Immature natural killer cell (primary cell): ENCODE measurements at regions not wholly inside any gene's neighbourhood (a gene's known extent, or its start where the extent isn't known, plus 50 kb on each side); places are given as distances from the start of the nearest gene placed in this dataset.
"Not testable (repeated sequence)": the region's sequence is repeated elsewhere in the genome, so short reads cannot be mapped to it uniquely, and the experiment has no call there.

Experiments used
- DNase-seq, 3 donors: peaks; one replicate each; pipeline ENCODE4 v3.0.0; 2022; ENCODE audit warnings: mixed read lengths in 1 of 3
- H3K27ac Mint-ChIP-seq, 6 donors: one replicate each; pipeline ENCODE4 v1.8.0; 2020; ENCODE audit warnings: mixed read lengths in 6 of 6, mild to moderate bottlenecking in 5 of 6, inconsistent platforms in 4 of 6, moderate library complexity in 3 of 6
- H3K27me3 Mint-ChIP-seq, 3 donors: one replicate each; pipeline ENCODE4 v1.8.0; 2020 to 2021; ENCODE audit warnings: low read depth in 3 of 3, mild to moderate bottlenecking in 3 of 3, mixed read lengths in 3 of 3, moderate library complexity in 3 of 3, inconsistent platforms in 1 of 3
- H3K36me3 Mint-ChIP-seq, 3 donors: one replicate each; pipeline ENCODE4 v1.8.0; 2020; ENCODE audit warnings: mixed read lengths in 3 of 3, inconsistent platforms in 2 of 3, mild to moderate bottlenecking in 2 of 3
- H3K4me1 Mint-ChIP-seq, 2 donors: one replicate each; pipeline ENCODE4 v1.8.0; 2020; ENCODE audit warnings: inconsistent platforms in 2 of 2, mild to moderate bottlenecking in 2 of 2, mixed read lengths in 2 of 2, moderate library complexity in 1 of 2
- H3K4me3 Mint-ChIP-seq, 5 donors: one replicate each; pipeline ENCODE4 v1.8.0; 2020; ENCODE audit warnings: mild to moderate bottlenecking in 5 of 5, mixed read lengths in 5 of 5, inconsistent platforms in 3 of 5, moderate library complexity in 3 of 5
- H3K9me3 Mint-ChIP-seq, 6 donors: one replicate each; pipeline ENCODE4 v1.8.0; 2020; ENCODE audit warnings: mild to moderate bottlenecking in 6 of 6, mixed read lengths in 6 of 6, inconsistent platforms in 4 of 6, moderate library complexity in 3 of 6

- Mint-ChIP-seq H3K4me3 (no peak overlapping the region), H3K4me1 (no peaks in the 10 kb centered on the region), H3K36me3 (no peaks in the 10 kb centered on the region), H3K27me3 (peaks cover 0 to 2% (median 0%) of the 10 kb centered on the region in 3 donors), H3K9me3 (peaks cover 6 to 29% (median 14%) of the 10 kb centered on the region in 6 donors), H3K27ac (no peak overlapping the region)
- DNase-seq: no peak
Observed at GRCh38 chr14:28323366-28323765, 443.2 kb upstream of the FOXG1 start.

- Mint-ChIP-seq H3K27ac (no peak overlapping the region), H3K36me3 (no peaks in the 10 kb centered on the region), H3K27me3 (peaks cover 0 to 2% (median 0%) of the 10 kb centered on the region in 3 donors), H3K4me3 (no peak overlapping the region), H3K9me3 (peaks cover 2 to 33% (median 12%) of the 10 kb centered on the region in 6 donors), H3K4me1 (no peaks in the 10 kb centered on the region)
- no peak for DNase-seq
Observed at GRCh38 chr14:28323951-28324741, 442.4 kb upstream of the FOXG1 start.

DNA sequence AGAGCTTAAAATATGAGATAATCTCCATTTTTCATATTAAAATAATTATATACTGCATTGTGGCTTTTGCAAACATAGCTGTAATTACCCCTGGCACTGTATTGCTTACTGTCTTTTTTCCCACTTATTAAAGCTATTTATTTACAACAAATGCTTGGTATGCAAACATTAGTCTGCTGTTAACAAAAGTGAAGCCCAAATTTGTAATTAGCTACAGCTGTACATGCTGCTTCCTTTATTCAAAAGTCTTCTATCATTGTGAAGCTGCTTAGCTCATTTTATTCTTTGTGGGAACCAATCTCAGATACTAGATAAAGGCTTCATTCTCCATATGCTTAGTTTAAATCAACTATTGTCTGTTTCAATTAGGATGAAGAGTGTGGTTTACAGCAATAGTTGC, 425.8 kb upstream of the FOXG1 start:
- DNase-seq: no peak
- Mint-ChIP-seq H3K36me3 (no peaks in the 10 kb centered on the region), H3K4me3 (no peak overlapping the region), H3K27me3 (peaks cover 0 to 2% (median 0%) of the 10 kb centered on the region in 3 donors), H3K9me3 (peaks cover 4 to 40% (median 14%) of the 10 kb centered on the region in 6 donors), H3K27ac (no peak overlapping the region), H3K4me1 (no peaks in the 10 kb centered on the region)

- no peak overlapping the region for H3K27ac Mint-ChIP-seq
- no peaks in the 10 kb centered on the region for H3K4me1 Mint-ChIP-seq
- no peak overlapping the region for H3K4me3 Mint-ChIP-seq
- H3K27me3 Mint-ChIP-seq: no peaks in the 10 kb centered on the region
- no peaks in the 10 kb centered on the region for H3K36me3 Mint-ChIP-seq
- no peak for DNase-seq
- H3K9me3 Mint-ChIP-seq: peaks cover 12 to 51% (median 22%) of the 10 kb centered on the region in 6 donors
Observed at GRCh38 chr14:28344381-28344780, 422.2 kb upstream of the FOXG1 start.

DNA sequence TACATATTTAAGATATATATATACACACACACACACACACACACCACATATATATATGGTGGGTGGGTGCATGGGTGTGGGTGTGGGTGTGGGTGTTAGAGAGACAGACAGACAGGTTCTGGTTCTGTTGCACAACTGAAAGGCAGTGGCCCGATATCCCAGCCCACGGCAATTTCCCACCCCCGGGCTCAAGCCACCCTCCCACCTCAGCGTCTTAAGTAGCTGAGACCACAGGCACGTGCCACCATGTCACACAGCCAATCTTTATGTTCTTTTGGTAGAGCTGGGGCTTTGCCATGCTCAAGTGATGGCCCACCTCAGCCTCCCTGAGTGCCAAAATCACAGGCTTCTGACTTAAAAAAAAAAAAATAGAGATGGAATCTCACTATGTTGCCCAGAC, 417.8 kb upstream of the FOXG1 start:
- Mint-ChIP-seq H3K9me3 (peaks cover 11 to 59% (median 26%) of the 10 kb centered on the region in 6 donors), H3K36me3 (no peaks in the 10 kb centered on the region), H3K27ac (no peak overlapping the region), H3K4me3 (no peak overlapping the region), H3K4me1 (no peaks in the 10 kb centered on the region), H3K27me3 (no peaks in the 10 kb centered on the region)
- DNase-seq: no peak

DNA sequence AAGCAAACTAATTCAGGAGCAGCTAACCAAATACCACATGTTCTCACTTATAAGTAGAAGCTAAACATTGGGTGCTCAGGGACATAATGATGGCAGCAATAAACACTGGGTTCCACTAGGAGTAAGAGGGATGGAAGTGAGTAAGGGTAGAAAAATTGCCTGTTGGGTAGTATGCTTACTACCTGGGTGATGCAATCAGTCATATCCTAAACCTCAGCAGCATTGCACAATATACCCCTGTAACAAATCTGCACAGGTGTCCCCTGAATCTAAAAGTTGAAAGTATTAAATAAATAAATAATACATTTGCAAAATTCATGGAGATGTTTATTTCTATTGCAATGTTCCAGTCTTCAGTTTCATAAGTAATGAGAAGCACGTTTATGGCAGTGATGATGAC, 409.8 kb upstream of the FOXG1 start:
- Mint-ChIP-seq H3K9me3 (peaks cover 6 to 55% (median 26%) of the 10 kb centered on the region in 6 donors), H3K4me3 (no peak overlapping the region)

GRCh38 chr14:28361486-28361885, 405.1 kb upstream of the FOXG1 start:
- no peaks in the 10 kb centered on the region for H3K4me1 Mint-ChIP-seq
- peaks cover 0 to 1% (median 0%) of the 10 kb centered on the region in 3 donors for H3K27me3 Mint-ChIP-seq
- H3K9me3 Mint-ChIP-seq: peaks cover 16 to 56% (median 39%) of the 10 kb centered on the region in 6 donors
- H3K4me3 Mint-ChIP-seq: no peak overlapping the region
- H3K36me3 Mint-ChIP-seq: peaks cover 0 to 4% (median 0%) of the 10 kb centered on the region in 3 donors
- no peak overlapping the region for H3K27ac Mint-ChIP-seq
- no peak for DNase-seq

More for the DNA sequence above, 409.8 kb upstream of the FOXG1 start:
- Mint-ChIP-seq H3K27me3 (no peaks in the 10 kb centered on the region), H3K27ac (no peak overlapping the region), H3K4me1 (no peaks in the 10 kb centered on the region), H3K36me3 (peaks cover 0 to 4% (median 0%) of the 10 kb centered on the region in 3 donors)
- no peak for DNase-seq

GRCh38 chr14:28365510-28365909, 401.1 kb upstream of the FOXG1 start:
- Mint-ChIP-seq H3K4me1 (no peaks in the 10 kb centered on the region), H3K36me3 (peaks cover 0 to 2% (median 0%) of the 10 kb centered on the region in 3 donors), H3K9me3 (peaks cover 13 to 44% (median 36%) of the 10 kb centered on the region in 6 donors), H3K27me3 (peaks cover 0 to 1% (median 0%) of the 10 kb centered on the region in 3 donors), H3K27ac (no peak overlapping the region), H3K4me3 (no peak overlapping the region)
- DNase-seq: no peak

- no peaks in the 10 kb centered on the region for H3K27me3 Mint-ChIP-seq
- H3K36me3 Mint-ChIP-seq: peaks cover 0 to 4% (median 0%) of the 10 kb centered on the region in 3 donors
- H3K9me3 Mint-ChIP-seq: peaks cover 7 to 31% (median 17%) of the 10 kb centered on the region in 6 donors
- H3K4me1 Mint-ChIP-seq: no peaks in the 10 kb centered on the region
- H3K4me3 Mint-ChIP-seq: no peak overlapping the region
- H3K27ac Mint-ChIP-seq: no peak overlapping the region
- no peak for DNase-seq
Observed at GRCh38 chr14:28373721-28374120, 392.9 kb upstream of the FOXG1 start.

DNA sequence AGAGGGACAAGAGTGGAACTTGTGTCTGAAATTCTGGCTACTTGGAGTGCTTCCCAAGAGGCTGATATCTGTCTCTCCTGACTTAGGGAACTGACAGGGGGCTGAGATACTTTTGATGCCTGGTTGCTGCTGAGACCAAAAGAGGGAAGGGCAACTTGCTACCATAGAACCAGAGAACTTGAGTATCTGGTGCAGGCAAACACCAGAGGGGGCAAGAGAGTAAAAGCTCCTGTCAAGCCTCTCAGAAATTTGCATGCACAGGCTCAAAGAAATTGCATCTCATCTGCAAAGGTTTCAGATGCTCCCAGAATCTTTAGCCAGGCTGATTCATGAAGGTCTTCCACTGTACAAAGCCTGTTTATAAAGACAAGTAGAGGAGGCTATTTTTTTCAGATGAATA, 391.3 kb upstream of the FOXG1 start:
- Mint-ChIP-seq H3K36me3 (peaks cover 0 to 4% (median 0%) of the 10 kb centered on the region in 3 donors), H3K9me3 (peaks cover 5 to 28% (median 17%) of the 10 kb centered on the region in 6 donors), H3K4me3 (no peak overlapping the region), H3K4me1 (no peaks in the 10 kb centered on the region), H3K27ac (no peak overlapping the region), H3K27me3 (no peaks in the 10 kb centered on the region)
- DNase-seq: no peak

DNA sequence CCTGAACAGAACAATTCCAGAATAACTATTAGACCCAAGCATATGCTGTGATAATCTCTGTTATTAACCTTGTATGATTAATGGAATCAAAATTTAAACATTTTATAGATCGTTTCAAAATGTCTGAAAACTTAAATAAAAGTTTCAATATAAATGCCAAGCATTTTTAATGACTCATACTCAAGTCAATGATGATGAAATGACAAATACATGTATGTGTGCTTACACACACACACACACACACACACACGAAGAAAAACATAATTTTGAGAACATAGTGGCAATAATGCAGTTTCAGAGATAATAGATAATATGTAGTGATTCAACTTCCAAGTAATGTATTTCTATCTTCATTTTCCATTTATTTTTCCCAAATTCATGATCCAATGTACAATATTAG, 384.9 kb upstream of the FOXG1 start:
- H3K9me3 Mint-ChIP-seq: peaks cover 2 to 26% (median 13%) of the 10 kb centered on the region in 6 donors
- no peak overlapping the region for H3K4me3 Mint-ChIP-seq
- H3K4me1 Mint-ChIP-seq: no peaks in the 10 kb centered on the region
- H3K27me3 Mint-ChIP-seq: no peaks in the 10 kb centered on the region
- H3K27ac Mint-ChIP-seq: no peak overlapping the region
- no peaks in the 10 kb centered on the region for H3K36me3 Mint-ChIP-seq
- no peak for DNase-seq

DNA sequence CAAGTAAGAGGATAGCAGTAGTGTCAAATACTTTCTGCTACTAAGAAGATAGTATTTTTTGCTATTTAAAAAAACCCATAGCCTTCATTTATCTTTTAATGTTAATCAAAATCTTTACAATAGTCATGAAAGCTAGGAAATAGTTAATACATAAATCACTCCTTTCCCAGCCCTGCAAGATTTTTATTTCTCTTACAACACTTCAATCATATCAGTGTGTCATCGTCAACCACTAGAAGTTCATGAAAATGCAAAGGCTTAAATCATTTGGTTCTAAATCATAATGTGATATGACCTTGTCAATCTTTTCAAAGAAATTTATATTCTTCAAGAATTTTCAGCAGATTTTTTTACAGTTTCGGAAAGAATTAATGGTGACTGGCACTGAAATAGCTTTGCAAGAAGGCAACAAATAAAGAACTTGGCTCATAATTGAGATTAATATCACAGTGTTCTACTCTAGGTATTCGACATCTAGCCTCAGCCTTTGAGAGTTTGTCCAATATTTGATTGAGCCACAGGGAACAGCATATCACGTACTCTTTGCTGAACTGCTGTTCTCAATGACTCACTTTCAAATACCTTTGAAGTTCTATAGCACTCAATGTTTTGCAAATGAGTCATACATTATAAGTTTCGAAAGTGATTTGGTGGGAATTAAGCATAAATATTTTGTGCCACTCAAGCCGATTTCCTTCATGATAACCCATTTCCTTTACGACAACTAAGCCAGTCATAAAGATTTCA, 384.0 kb upstream of the FOXG1 start:
- no peak for DNase-seq
- Mint-ChIP-seq H3K36me3 (no peaks in the 10 kb centered on the region), H3K4me1 (no peaks in the 10 kb centered on the region), H3K4me3 (no peak overlapping the region), H3K27me3 (no peaks in the 10 kb centered on the region), H3K27ac (no peak overlapping the region), H3K9me3 (peaks cover 1 to 31% (median 18%) of the 10 kb centered on the region in 6 donors)

GRCh38 chr14:28398506-28398905, 368.1 kb upstream of the FOXG1 start:
- H3K9me3 Mint-ChIP-seq: peaks cover 0 to 39% (median 20%) of the 10 kb centered on the region in 6 donors
- no peak for DNase-seq
- H3K4me1 Mint-ChIP-seq: no peaks in the 10 kb centered on the region
- H3K27me3 Mint-ChIP-seq: no peaks in the 10 kb centered on the region
- no peaks in the 10 kb centered on the region for H3K36me3 Mint-ChIP-seq
- no peak overlapping the region for H3K27ac Mint-ChIP-seq
- H3K4me3 Mint-ChIP-seq: no peak overlapping the region

DNA sequence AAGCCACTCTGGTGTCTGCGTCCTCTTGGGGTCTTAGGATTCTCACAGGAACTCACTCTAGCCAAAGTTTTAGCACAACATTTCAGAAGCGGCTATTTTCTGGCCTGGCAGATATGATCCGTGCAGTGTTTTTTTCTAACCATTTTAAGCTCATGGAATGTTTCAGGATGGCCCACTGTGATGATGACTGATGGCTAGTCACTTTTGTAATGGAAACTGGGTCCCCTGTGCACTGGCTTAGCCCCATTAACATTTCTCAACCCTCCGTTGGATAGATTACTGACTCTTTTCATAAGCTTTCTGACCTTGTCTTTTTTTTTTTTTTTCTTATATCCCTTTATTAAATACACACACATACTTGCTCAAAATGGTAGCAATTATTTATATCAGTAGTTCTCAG, 364.9 kb upstream of the FOXG1 start:
- not testable (repeated sequence) for H3K27ac Mint-ChIP-seq, H3K4me3 Mint-ChIP-seq, H3K36me3 Mint-ChIP-seq, DNase-seq, H3K27me3 Mint-ChIP-seq, H3K4me1 Mint-ChIP-seq
- H3K9me3 Mint-ChIP-seq: peaks cover 0 to 42% (median 18%) of the 10 kb centered on the region in 6 donors
